SIG-M5 treated with dmso at 0.1 percent for 504 hours (cell line): ENCODE measurements at regions not wholly inside any gene's neighbourhood (a gene's known extent, or its start where the extent isn't known, plus 50 kb on each side); places are given as distances from the start of the nearest gene placed in this dataset.

ENCODE experiments used
- DNase-seq: peaks from one replicate; lab custom pipeline; 2025; ENCODE audit not compliant: unreplicated experiment; lab: John Stamatoyannopoulos, UW

- peak; percentile 11 for DNase-seq
These were observed 116.4 kb downstream of the TM9SF2 start for GRCh38 chr13:99617474-99618255.

GRCh38 chr13:99614465-99614885 lies 113.2 kb downstream of the TM9SF2 start:
- peak; percentile 65 for DNase-seq
